Activated CD8-positive, alpha-beta memory T cell treated with anti-CD3 and anti-CD28 coated beads for 4 hours (primary cell): ENCODE measurements at regions not wholly inside any gene's neighbourhood (a gene's known extent, or its start where the extent isn't known, plus 50 kb on each side); places are given as distances from the start of the nearest gene placed in this dataset.
"Not testable (repeated sequence)": the region's sequence is repeated elsewhere in the genome, so short reads cannot be mapped to it uniquely, and the experiment has no call there.

ENCODE experiments used
- DNase-seq, 2 donors: peaks; one replicate each; pipeline ENCODE4 v3.0.0-alpha.2; 2020; ENCODE audit warnings: low read depth in 2 of 2

GRCh38 chr7:65621580-65622201 lies 248.0 kb downstream of the ZNF92 start:
- DNase-seq, result not testable (repeated sequence)

GRCh38 chr7:65631236-65631635 lies 241.6 kb upstream of the VKORC1L1 start:
- not testable (repeated sequence) for DNase-seq

GRCh38 chr7:65633587-65634404 lies 239.1 kb upstream of the VKORC1L1 start:
- DNase-seq, result not testable (repeated sequence)

GRCh38 chr7:65638918-65639317 lies 234.0 kb upstream of the VKORC1L1 start:
- not testable (repeated sequence) for DNase-seq

GRCh38 chr7:65639717-65640116 lies 233.2 kb upstream of the VKORC1L1 start:
- not testable (repeated sequence) for DNase-seq

GRCh38 chr7:65643498-65643897 lies 229.4 kb upstream of the VKORC1L1 start:
- not testable (repeated sequence) for DNase-seq

- DNase-seq, result not testable (repeated sequence)
Measured at GRCh38 chr7:65647153-65647964, 225.5 kb upstream of the VKORC1L1 start.

- DNase-seq, result not testable (repeated sequence)
Measured at GRCh38 chr7:65651174-65651573, 221.7 kb upstream of the VKORC1L1 start.

- not testable (repeated sequence) for DNase-seq
Measured at GRCh38 chr7:65651826-65652592, 220.9 kb upstream of the VKORC1L1 start.

GRCh38 chr7:65652669-65653068 lies 220.2 kb upstream of the VKORC1L1 start:
- not testable (repeated sequence) for DNase-seq

GRCh38 chr7:65656494-65657188 lies 216.2 kb upstream of the VKORC1L1 start:
- DNase-seq, result not testable (repeated sequence)

- DNase-seq, result not testable (repeated sequence)
Measured at GRCh38 chr7:65683362-65683761, 189.5 kb upstream of the VKORC1L1 start.

GRCh38 chr7:65699026-65699714 lies 173.7 kb upstream of the VKORC1L1 start:
- not testable (repeated sequence) for DNase-seq

GRCh38 chr7:65699715-65700356 lies 173.0 kb upstream of the VKORC1L1 start:
- not testable (repeated sequence) for DNase-seq

- not testable (repeated sequence) for DNase-seq
Measured at GRCh38 chr7:65719123-65719798, 153.6 kb upstream of the VKORC1L1 start.

- DNase-seq, result peak; percentile 41 to 51
Measured at GRCh38 chr7:65722361-65722792, 150.5 kb upstream of the VKORC1L1 start.

- DNase-seq, result not testable (repeated sequence)
Measured at GRCh38 chr7:65727182-65727581, 145.7 kb upstream of the VKORC1L1 start.

- DNase-seq, result no peak
Measured at GRCh38 chr7:65731129-65731528, 141.7 kb upstream of the VKORC1L1 start.

GRCh38 chr7:65731562-65732035 lies 141.3 kb upstream of the VKORC1L1 start:
- DNase-seq, result no peak
